SK-N-SH (cell line): ENCODE measurements at regions not wholly inside any gene's neighbourhood (a gene's known extent, or its start where the extent isn't known, plus 50 kb on each side); places are given as distances from the start of the nearest gene placed in this dataset.

Experiments used
- CTCF ChIA-PET: fragments of 300-600, 350-600 bp; formaldehyde crosslinking; extraction: SDS; loops from one replicate; lab custom pipeline; 2021; lab: Yijun Ruan, JAX
- POLR2A ChIA-PET: fragments of 350-600 bp; sonication (Branson Sonifier 250); formaldehyde crosslinking; extraction: SDS; loops from one replicate; lab custom pipeline; 2020; ENCODE audit warnings: antibody characterized with exemption, inconsistent platforms; lab: Yijun Ruan, JAX
- DNase-seq: peaks from one replicate; pipeline ENCODE4 v3.0.0; 2012
- H2AFZ ChIP-seq: fragments of 200-600 bp; sonication (generic); 2 replicates; pipeline ENCODE4 v1.8.1; 2016; ENCODE audit warnings: antibody characterized with exemption, mild to moderate bottlenecking, low read depth
- H3F3A ChIP-seq: fragments of 200-600 bp; sonication (generic); replicated peaks from 2 replicates; pipeline ENCODE3; 2016; ENCODE audit warnings: antibody characterized with exemption, mild to moderate bottlenecking; ENCODE audit not compliant: insufficient read depth
- H3K27ac ChIP-seq, 2 experiments: fragments of 200-500 bp in 1 of 2; fragments of 200-600 bp in 1 of 2; sonication (Bioruptor generic) in 1 of 2; sonication (generic), shearing (Covaris generic) in 1 of 2; 2 replicates each; pipeline versions ENCODE4 v1.5.1 to v1.6.1; 2014 to 2016; ENCODE audit warnings: low read depth in 2 of 2, inconsistent platforms in 1 of 2, low read length in 1 of 2, mild to moderate bottlenecking in 1 of 2, mixed read lengths in 1 of 2
- H3K27me3 ChIP-seq: fragments of 200-600 bp; sonication (generic), shearing (Covaris generic); 2 replicates; pipeline ENCODE4 v1.6.1; 2016; ENCODE audit warnings: mixed run types; ENCODE audit not compliant: insufficient read depth
- H3K36me3 ChIP-seq, 2 experiments: fragments of 200-500 bp in 1 of 2; fragments of 200-600 bp in 1 of 2; sonication (Bioruptor generic) in 1 of 2; sonication (generic) in 1 of 2; replicated peaks in 1 of 2; 2 replicates each; pipeline versions ENCODE3 to v1.5.1; 2014 to 2016; ENCODE audit warnings: low read length in 1 of 2, mild to moderate bottlenecking in 1 of 2; ENCODE audit not compliant: insufficient read depth in 2 of 2, control insufficient read depth in 1 of 2
- H3K4me1 ChIP-seq, 2 experiments: fragments of 200-500 bp in 1 of 2; fragments of 200-600 bp in 1 of 2; sonication (Bioruptor generic) in 1 of 2; sonication (generic), shearing (Covaris generic) in 1 of 2; 2 replicates each; pipeline versions ENCODE4 v1.5.1 to v1.6.1; 2014 to 2016; ENCODE audit warnings: low read depth in 1 of 2, low read length in 1 of 2, mixed run types in 1 of 2; ENCODE audit not compliant: insufficient read depth in 2 of 2, control insufficient read depth in 1 of 2
- H3K4me2 ChIP-seq: fragments of 200-600 bp; sonication (generic), shearing (Covaris generic); 2 replicates; pipeline ENCODE4 v1.6.1; 2017; ENCODE audit warnings: mixed run types
- H3K4me3 ChIP-seq, 2 experiments: fragments of 200-500 bp in 1 of 2; fragments of 200-600 bp in 1 of 2; sonication (Bioruptor generic) in 1 of 2; sonication (generic), shearing (Covaris generic) in 1 of 2; 2 replicates each; pipeline versions ENCODE4 v1.5.1 to v1.8.1; 2014 to 2016; ENCODE audit warnings: low read depth in 2 of 2, inconsistent platforms in 1 of 2, low read length in 1 of 2, mild to moderate bottlenecking in 1 of 2, mixed read lengths in 1 of 2, moderate library complexity in 1 of 2
- H3K79me2 ChIP-seq: fragments of 200-600 bp; sonication (generic); 2 replicates; pipeline ENCODE4 v1.8.1; 2017; ENCODE audit warnings: mild to moderate bottlenecking; ENCODE audit not compliant: insufficient read depth
- H3K9ac ChIP-seq: fragments of 200-600 bp; sonication (generic); 2 replicates; pipeline ENCODE4 v1.6.1; 2017; ENCODE audit warnings: mixed run types
- H3K9me2 ChIP-seq: fragments of 200-600 bp; sonication (generic); 2 replicates; pipeline ENCODE4 v1.6.1; 2017; ENCODE audit warnings: mixed run types
- H3K9me3 ChIP-seq: fragments of 200-600 bp; sonication (generic); 2 replicates; pipeline ENCODE4 v1.6.1; 2017; ENCODE audit warnings: mixed run types, mild to moderate bottlenecking, moderate library complexity
- H4K20me1 ChIP-seq: fragments of 200-600 bp; sonication (generic); 2 replicates; pipeline ENCODE4 v1.6.1; 2017; ENCODE audit warnings: mild to moderate bottlenecking, mixed run types; ENCODE audit not compliant: insufficient read depth
- ELF1 ChIP-seq: IDR thresholded peaks from 2 replicates; pipeline ENCODE4 v1.4.0; 2012
- FOSL2 ChIP-seq: IDR thresholded peaks from 2 replicates; pipeline ENCODE4 v1.4.0; 2012; ENCODE audit warnings: low read depth, mild to moderate bottlenecking, moderate library complexity, borderline replicate concordance
- GATA2 ChIP-seq: sonication (generic); formaldehyde crosslinking; IDR thresholded peaks from 2 replicates; pipeline ENCODE4 v1.5.0; 2020; ENCODE audit warnings: mild to moderate bottlenecking, missing genetic modification reagents
- MAX ChIP-seq: IDR thresholded peaks from 2 replicates; pipeline ENCODE4 v1.4.0; 2012; ENCODE audit warnings: low read depth
- MEF2A ChIP-seq: IDR thresholded peaks from 2 replicates; pipeline ENCODE4 v1.4.0; 2012; ENCODE audit warnings: low read depth, borderline replicate concordance
- NFIC ChIP-seq: IDR thresholded peaks from 2 replicates; pipeline ENCODE4 v1.4.0; 2012; ENCODE audit warnings: borderline replicate concordance
- POLR2AphosphoS5 ChIP-seq: IDR thresholded peaks from 2 replicates; pipeline ENCODE4 v1.6.1; 2012; ENCODE audit warnings: low read depth, low read length
- RCOR1 ChIP-seq: fragments of 150-350 bp; IDR thresholded peaks from 2 replicates; pipeline ENCODE4 v1.6.1; 2017; ENCODE audit warnings: antibody characterized with exemption, low read length
- SMC3 ChIP-seq: IDR thresholded peaks from 2 replicates; pipeline ENCODE4 v1.6.1; 2012; ENCODE audit warnings: low read depth, low read length, improper control_type of control experiment
- TEAD4 ChIP-seq: IDR thresholded peaks from 2 replicates; pipeline ENCODE4 v1.4.0; 2012; ENCODE audit warnings: mild to moderate bottlenecking, borderline replicate concordance; ENCODE audit not compliant: insufficient read depth
- ZBTB33 ChIP-seq: IDR thresholded peaks from 2 replicates; pipeline ENCODE4 v1.4.0; 2012; ENCODE audit warnings: low read depth, borderline replicate concordance
- whole genome bisulfite sequencing: methylation state at CpG from one replicate; pipeline ENCODE4 v1.1.6; 2017; ENCODE audit warnings: low lambda C conversion rate; 5-methylcytosine and 5-hydroxymethylcytosine counted together

GRCh38 chr15:31459400-31459748, 132.7 kb downstream of the KLF13 start (continued):
- TF ChIP-seq ZBTB33, result no peak
- TF ChIP-seq GATA2, result no peak
- TF ChIP-seq NFIC, result no peak
- no peak for TF ChIP-seq MEF2A
- TF ChIP-seq POLR2AphosphoS5, result no peak
- no peak for TF ChIP-seq RCOR1
- no peak for TF ChIP-seq ELF1
- TF ChIP-seq, all 33 proteins: peak for 0

- Histone ChIP-seq H3K27me3 (no peaks in the 10 kb centered on the region; the same call in 1 of the 2 replicates), H4K20me1 (no peaks in the 10 kb centered on the region), H3F3A (no peaks in the 10 kb centered on the region), H2AFZ (no peak overlapping the region), H3K9ac (no peak overlapping the region), H3K9me2 (no peaks in the 10 kb centered on the region), H3K9me3 (no peaks in the 10 kb centered on the region), H3K36me3 (no peaks in the 10 kb centered on the region), H3K4me2 (no peak overlapping the region), H3K4me1 (no peaks in the 10 kb centered on the region), H3K4me3 (no peak overlapping the region), H3K27ac (no peak overlapping the region), H3K79me2 (no peaks in the 10 kb centered on the region)
- no peak for DNase-seq
- POLR2A ChIA-PET, result no interaction called here
- WGBS, result 60% methylated on average over 5 of the region's 5 CpGs
- CTCF ChIA-PET, result interaction anchor here (1.1 kb wide), 1 partner anchor 27 kb away, joined by 4 read pairs; no protein-coding TSS in a partner anchor
- TF ChIP-seq FOSL2 (no peak), SMC3 (no peak), MAX (no peak)
These were observed 134.7 kb downstream of the KLF13 start for GRCh38 chr15:31461375-31461774.

- no peak overlapping the region for H2AFZ ChIP-seq
- H3K27ac ChIP-seq, result no peak overlapping the region
- H3K79me2 ChIP-seq, result no peaks in the 10 kb centered on the region
- no peak overlapping the region for H3K4me2 ChIP-seq
- no peaks in the 10 kb centered on the region; the same call in 1 of the 2 replicates for H3K27me3 ChIP-seq
- H3K36me3 ChIP-seq, result no peaks in the 10 kb centered on the region
- H3K4me1 ChIP-seq, result no peaks in the 10 kb centered on the region
- TF ChIP-seq TEAD4, result no peak
- TF ChIP-seq ELF1, result no peak
- TF ChIP-seq RCOR1, result no peak
- no peaks in the 10 kb centered on the region for H3K9me2 ChIP-seq
- DNase-seq, result no peak
- no peaks in the 10 kb centered on the region for H3F3A ChIP-seq
- ChIA-PET POLR2A (no interaction called here), CTCF (interaction anchor here (1.1 kb wide), 1 partner anchor 26 kb away, joined by 4 read pairs; no protein-coding TSS in a partner anchor)
- no peak overlapping the region for H3K9ac ChIP-seq
- WGBS, result 80% methylated on average over 9 of the region's 9 CpGs
- no peaks in the 10 kb centered on the region for H4K20me1 ChIP-seq
- no peak overlapping the region for H3K4me3 ChIP-seq
- no peaks in the 10 kb centered on the region for H3K9me3 ChIP-seq
These were observed 135.4 kb downstream of the KLF13 start for GRCh38 chr15:31461911-31462480.
